PC-3 (cell line): ENCODE measurements at regions not wholly inside any gene's neighbourhood (a gene's known extent, or its start where the extent isn't known, plus 50 kb on each side); places are given as distances from the start of the nearest gene placed in this dataset.

Source experiments
- CTCF ChIP-seq: fragments of 300-600 bp; sonication (generic); conservative IDR thresholded peaks from 2 replicates; pipeline ENCODE4 v1.5.1; 2017; ENCODE audit warnings: antibody characterized with exemption, low read depth, mild to moderate bottlenecking, low read length
- EZH2 ChIP-seq: fragments of 300-600 bp; sonication (generic); IDR thresholded peaks from one replicate; pipeline ENCODE4 v1.6.1; 2017; ENCODE audit warnings: antibody characterized with exemption, mild to moderate bottlenecking, low read length; ENCODE audit not compliant: unreplicated experiment
- EZH2phosphoT487 ChIP-seq: fragments of 300-600 bp; sonication (generic); IDR thresholded peaks from 2 replicates; pipeline ENCODE4 v1.6.1; 2018; ENCODE audit warnings: mild to moderate bottlenecking, antibody characterized with exemption, low read length, borderline replicate concordance

- TF ChIP-seq CTCF (no peak), EZH2phosphoT487 (no peak), EZH2 (no peak)
These were observed 170.7 kb upstream of the IRF2BP2 start for GRCh38 chr1:234780531-234781162.
